GM21619 (cell line): ENCODE measurements at regions not wholly inside any gene's neighbourhood (a gene's known extent, or its start where the extent isn't known, plus 50 kb on each side); places are given as distances from the start of the nearest gene placed in this dataset.

Experiments used
- ATAC-seq: cut with Tn5 transposase; IDR thresholded peaks from one replicate; pipeline ENCODE4 v1.9.1; 2021; ENCODE audit not compliant: unreplicated experiment

GRCh38 chr17:13230350-13231264, 212.8 kb upstream of the ELAC2 start:
- no peak for ATAC-seq

DNA sequence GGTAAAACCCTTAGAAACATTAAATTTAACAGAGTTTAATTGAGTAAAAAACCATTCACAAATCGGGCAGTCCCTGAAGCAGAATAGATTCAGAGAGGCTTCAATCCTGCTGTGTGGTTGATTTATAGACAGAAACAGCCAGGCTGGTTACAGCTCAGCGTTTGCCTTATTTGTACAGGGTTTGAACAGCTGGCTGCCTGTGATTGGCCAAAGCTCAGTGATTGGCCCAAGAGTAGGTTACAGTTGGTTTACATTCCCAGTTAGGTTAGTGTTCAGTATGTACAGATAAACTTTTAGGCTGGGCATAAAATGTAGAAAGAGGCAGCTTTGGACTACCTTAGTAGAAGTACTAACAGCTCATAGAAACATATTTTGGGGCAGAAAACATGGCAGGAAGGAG, 210.4 kb upstream of the ELAC2 start:
- no peak for ATAC-seq

GRCh38 chr17:13222975-13223374, 205.1 kb upstream of the ELAC2 start:
- no peak for ATAC-seq

DNA sequence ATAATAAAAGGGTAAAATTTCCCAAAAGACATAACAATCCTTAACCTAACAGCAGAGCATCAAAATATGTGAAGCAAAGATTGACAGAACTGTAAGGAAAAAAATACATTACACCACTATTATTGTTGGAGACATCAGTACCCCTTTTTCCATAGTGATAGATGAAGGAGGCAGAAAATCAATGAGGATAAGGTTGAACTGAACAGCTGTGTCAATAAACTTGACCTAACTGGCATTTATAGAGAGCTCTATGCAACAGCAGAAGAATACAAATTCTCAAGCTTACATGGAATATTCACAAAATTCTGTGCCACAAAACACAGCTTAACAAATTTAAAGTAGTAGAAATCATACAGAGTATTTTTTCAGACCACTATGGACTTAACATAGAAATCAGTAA, 195.0 kb upstream of the ELAC2 start:
- ATAC-seq, result no peak

DNA sequence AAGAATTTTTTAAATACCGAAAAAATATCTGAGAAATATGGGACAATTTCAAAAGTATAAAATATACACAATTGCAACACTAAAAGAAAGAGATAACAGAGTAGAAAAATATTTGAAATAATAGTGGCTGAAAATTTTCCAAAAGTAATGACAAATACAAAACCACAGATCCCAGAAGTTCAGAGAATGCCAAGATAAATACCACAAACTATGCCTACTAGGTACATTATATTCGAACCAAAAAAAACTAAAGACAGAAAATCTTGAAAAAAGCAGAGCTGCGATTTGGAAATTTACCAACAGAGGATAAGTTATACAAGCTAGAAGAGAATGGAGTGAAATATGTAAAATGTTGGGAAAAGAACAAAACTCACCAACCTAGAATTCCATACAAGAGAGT, 191.3 kb upstream of the ELAC2 start:
- no peak for ATAC-seq

DNA sequence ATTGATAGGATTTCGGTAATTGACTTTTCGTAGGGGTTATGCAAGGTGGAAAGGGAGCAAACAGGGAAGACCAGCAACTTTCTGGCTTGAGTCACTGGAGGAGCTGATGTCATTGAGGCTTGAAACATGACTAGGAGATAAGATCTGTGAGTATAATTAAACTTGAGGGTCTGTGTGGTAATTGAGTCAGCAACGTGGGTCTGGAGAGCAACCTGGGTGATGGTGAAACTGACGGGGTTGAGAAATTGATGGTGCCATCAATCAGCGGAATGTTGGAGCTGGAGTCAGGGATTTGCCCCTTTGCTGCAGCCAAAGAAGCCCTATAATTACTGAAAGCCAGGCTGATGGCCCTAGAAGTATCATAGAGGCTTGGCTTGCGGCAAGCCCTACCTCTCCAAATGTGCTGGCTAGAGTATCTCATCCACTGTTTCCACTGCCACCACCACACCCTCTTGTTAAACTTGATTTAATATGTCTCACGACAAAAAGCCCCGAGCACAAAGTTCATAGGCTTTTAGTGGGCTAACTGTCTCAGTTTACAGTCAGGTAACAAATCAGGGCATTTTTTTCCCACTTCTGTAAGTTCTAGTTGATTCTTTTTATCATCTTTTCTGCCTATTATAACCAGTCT, 186.9 kb upstream of the ELAC2 start:
- ATAC-seq, result no peak

DNA sequence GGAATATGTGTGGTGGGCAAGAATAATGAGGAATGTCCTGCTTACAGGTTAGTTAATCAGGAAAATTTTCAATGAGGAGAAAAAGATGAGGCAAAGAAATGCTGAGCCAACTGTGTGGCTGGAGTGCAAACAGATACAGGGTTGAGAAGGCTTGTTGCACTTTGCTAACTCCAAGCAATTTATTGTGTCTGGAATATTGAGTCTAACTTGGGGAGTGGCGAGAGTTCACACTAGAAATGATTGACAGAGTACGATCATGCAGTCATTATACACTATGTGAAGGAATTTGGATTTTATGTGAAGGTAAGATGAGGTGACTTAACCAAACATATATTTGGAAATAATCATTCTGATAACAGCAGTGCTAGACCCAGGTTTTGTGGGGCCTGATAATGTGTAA, 185.0 kb upstream of the ELAC2 start:
- ATAC-seq, result no peak

DNA sequence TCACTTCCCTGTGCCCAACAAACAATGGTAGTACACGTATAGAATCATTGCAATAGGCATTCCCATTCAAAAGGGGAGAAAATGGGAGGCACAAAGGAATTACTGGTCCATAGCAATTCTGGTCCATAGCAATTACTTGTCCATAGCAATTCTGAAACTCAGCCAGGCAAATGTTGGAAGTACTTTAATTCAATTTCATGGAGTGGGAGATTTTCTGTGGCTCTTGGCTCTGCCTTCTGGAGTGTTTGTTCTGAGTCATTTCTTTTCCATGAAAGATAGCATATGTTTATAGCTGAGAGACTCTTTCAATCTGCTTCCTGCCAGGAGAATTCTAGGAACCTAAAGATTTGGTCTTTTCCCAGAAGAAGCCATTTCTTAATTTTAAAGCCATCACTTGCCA, 182.8 kb upstream of the ELAC2 start:
- ATAC-seq, result no peak

GRCh38 chr17:13199425-13199824, 181.6 kb upstream of the ELAC2 start:
- ATAC-seq, result no peak

GRCh38 chr17:13197586-13197985, 179.8 kb upstream of the ELAC2 start:
- no peak for ATAC-seq

DNA sequence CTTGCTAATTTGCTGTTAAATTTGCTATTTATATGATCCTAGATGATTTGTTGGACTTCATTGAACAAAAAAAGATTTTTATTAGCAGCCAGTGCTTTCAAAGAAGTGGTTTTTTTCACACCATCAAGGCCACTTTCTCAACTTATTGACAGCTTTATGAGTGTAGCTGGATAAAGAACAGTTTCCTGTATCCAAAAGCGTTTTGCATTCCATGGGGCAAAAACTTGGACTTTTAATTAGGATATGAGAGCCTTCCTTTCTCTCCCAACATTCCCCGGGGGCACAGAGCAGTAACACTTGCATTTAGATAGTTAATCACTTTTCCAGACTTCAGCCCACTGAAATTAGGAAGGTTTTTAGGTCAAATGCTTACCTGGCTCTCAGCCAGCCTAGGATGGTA, 177.1 kb upstream of the ELAC2 start:
- ATAC-seq, result no peak

DNA sequence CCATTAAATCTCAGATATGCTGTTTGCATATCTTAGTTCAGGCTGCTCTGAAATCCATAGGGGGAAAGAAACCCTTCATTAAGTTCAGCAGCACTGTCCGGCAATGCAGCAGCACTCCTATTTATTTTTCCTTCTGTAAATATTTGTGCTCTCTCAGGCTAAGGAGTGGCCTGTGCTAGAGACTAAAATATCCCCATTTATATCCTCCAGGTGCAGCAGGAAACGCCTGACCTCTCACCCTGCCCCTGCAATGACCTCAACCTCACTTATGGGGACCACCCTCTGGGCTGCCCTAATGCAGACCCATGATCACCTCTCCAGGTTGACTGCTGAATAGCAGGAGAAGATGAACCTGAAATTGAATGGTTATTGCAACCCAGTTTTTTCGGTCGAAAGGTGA, 165.0 kb upstream of the ELAC2 start:
- ATAC-seq, result no peak

DNA sequence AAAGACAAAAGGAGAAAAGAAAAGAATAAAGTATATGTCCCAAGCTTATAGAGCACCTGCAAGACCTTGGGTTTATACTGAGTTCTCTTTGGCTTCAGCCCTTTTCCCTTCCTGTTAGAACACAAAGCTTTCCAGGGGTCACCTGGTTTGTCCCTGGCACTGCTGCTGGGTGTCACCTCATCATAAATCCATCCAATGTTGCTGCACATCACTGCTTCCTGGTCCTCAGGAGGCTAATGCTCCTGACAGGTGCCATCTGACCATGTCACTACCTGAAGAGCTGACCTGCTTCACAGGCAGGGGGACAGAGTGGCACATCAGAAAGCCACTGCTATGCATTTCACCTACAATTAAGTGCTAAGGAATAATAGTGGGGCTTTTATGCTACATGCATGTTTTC, 164.6 kb upstream of the ELAC2 start:
- ATAC-seq, result no peak

DNA sequence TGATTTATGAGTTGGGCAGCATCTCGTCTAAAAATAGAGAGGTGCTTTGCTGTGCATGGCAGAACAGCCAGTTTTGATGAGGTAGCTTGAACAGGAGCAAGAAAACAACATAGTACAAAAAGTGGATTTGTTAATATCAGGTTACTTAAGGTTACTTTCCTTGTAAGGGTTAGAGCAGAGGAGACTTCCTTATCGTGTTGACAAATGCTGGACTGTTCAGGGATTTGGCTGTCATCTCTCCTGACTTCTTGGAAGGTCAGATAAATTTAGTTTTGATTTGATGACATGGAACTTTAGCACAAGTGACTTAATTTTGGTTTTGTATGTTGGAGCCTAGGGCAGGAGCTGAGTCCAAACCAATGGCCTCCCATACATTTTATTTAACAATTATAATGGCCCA, 163.9 kb upstream of the ELAC2 start:
- ATAC-seq, result no peak

GRCh38 chr17:13176436-13176835, 158.6 kb upstream of the ELAC2 start:
- ATAC-seq, result no peak

DNA sequence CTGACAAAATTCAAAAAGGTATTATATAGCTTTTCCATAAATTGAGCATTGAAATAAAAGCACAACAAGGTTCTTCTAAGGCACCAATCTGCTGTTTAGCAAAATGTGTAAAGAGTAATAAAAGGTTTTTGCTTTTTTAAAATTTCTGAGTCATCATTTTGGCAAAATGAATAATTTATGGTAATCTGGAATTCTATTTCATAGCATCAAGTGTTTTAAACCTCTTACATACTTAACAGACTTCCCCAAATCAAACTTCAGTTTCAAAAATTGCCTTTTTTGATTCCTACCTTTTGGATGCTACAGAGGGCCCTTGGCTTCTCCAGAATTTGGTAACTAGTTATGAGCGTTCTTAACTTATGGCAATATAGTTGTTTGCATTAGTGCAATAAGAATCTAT, 154.0 kb upstream of the ELAC2 start:
- ATAC-seq, result no peak

DNA sequence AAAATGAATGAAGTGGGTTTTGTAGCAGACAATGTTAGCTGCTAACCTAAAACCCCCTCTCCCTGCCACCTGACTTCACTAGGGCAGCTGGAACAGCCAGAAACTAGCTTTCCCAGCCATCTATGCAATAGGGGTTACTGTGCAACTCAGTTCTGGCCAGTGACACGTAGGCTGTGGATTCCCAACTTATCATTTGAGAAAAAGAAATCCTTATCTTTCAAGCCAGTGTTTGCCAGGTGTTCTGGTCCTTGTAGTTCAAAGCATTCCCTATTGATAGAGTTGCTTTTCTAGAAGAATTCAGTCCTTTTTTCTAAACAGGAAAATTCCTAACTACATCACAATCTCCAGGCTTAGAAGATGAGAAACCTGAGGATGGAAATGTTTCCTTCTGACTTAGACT, 144.5 kb upstream of the ELAC2 start:
- no peak for ATAC-seq

DNA sequence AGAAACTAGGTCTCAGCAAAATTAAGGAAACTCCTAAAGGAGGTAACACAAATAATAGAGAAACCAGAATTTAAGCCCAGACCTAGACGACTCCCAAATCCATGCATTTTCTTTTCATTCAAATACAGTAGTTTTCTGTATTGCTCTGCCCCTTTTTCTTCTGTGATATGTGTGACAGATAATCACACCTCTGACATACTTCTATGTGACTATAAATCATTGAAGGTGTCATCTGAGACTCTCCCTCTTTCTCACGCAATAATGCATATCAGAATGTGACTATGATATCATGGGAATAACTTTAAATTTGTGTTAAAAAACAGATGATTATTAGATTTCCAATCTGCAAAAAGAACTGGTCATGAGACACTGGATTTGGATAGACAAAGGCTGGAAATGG, 143.0 kb upstream of the ELAC2 start:
- ATAC-seq, result no peak

DNA sequence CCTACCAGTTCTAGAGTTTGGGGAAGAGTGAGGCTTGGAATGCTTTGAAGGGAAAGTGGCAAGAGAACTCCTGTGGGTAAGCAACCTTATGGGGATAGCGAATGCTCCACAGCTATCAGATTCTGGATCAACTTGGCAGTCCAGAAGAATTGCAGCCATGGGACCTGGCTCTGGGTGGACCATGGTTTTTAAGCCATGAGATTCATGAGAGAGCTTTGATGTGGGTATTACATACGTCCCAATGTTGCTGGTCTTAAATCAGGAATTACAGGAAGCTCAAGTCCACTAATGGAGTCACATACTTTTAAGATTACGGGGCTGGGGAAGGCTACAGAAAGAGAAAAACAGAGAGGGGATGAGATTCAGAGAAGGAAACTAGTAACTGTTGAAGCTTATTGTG, 142.5 kb upstream of the ELAC2 start:
- ATAC-seq, result no peak

GRCh38 chr17:13158494-13159240, 140.8 kb upstream of the ELAC2 start:
- ATAC-seq, result no peak

DNA sequence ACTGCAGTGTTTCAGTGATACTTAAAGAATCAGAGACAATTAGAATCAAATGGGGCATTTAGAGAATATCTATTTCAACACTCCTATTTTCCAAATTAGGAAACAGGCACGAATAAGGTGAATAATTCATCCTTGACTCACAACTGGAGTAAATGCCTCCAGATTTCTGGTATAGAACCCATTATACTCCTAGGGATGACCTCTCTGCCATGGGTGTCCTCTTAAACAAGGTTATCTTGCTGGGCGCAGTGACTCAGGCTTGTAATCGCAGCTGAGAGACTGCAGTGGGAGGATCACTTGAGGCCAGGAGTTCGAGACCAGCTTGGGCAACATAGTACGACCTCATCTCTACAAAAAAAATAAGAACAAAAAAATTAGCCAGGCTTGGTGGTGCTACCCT, 139.8 kb upstream of the ELAC2 start:
- ATAC-seq, result no peak

GRCh38 chr17:13154930-13155329, 137.1 kb upstream of the ELAC2 start:
- no peak for ATAC-seq
